A549 (cell line): ENCODE measurements at regions not wholly inside any gene's neighbourhood (a gene's known extent, or its start where the extent isn't known, plus 50 kb on each side); places are given as distances from the start of the nearest gene placed in this dataset.
A peak's percentile ranks its signal among the peaks of the same experiment; 100 is the strongest.

Experiments used
- ATAC-seq, 2 experiments: fragments of 200-7000 bp in 1 of 2; fragments of >200 bp in 1 of 2; cut with Nextera tagmentation in 1 of 2; cut with Tn5 transposase in 1 of 2; 3 replicates each; pipeline versions ENCODE4 v1.8.0 to v1.9.1; 2018 to 2020; ENCODE audit warnings: mild to moderate bottlenecking in 1 of 2, moderate library complexity in 1 of 2
- CTCF ChIA-PET: fragments of 300-600 bp; sonication (Branson Sonifier 250); formaldehyde crosslinking; extraction: SDS; loops from one replicate; lab custom pipeline; 2021; ENCODE audit warnings: antibody characterized with exemption, inconsistent platforms; lab: Yijun Ruan, JAX
- POLR2A ChIA-PET: fragments of 350-600 bp; formaldehyde crosslinking; extraction: SDS; loops from one replicate; lab custom pipeline; 2021; ENCODE audit warnings: antibody characterized with exemption, inconsistent platforms; lab: Yijun Ruan, JAX
- DNase-seq, 2 experiments: peaks; one replicate each; pipeline versions ENCODE4 v3.0.0 to v3.0.0-alpha.2; 2011 to 2016; ENCODE audit warnings: low read depth in 1 of 2, low spot score in 1 of 2
- FAIRE-seq: peaks from 2 replicates; lab custom pipeline; 2011; peaks lifted over from hg19 to GRCh38; lab: Jason Lieb, UNC
- H3K27ac ChIP-seq, 2 experiments: fragments of >200 bp; sonication (Bioruptor Twin); formaldehyde crosslinking; 3 replicates each; pipeline ENCODE4 v1.5.1; 2016 to 2017
- H3K4me1 ChIP-seq: fragments of >200 bp; sonication (Bioruptor Twin); formaldehyde crosslinking; 3 replicates; pipeline ENCODE4 v1.6.1; 2016
- H3K4me2 ChIP-seq: fragments of >200 bp; sonication (Bioruptor Twin); formaldehyde crosslinking; 3 replicates; pipeline ENCODE4 v1.6.1; 2016
- H3K4me3 ChIP-seq: fragments of >200 bp; sonication (Bioruptor Twin); formaldehyde crosslinking; 3 replicates; pipeline ENCODE4 v1.5.1; 2016
- H3K9me3 ChIP-seq: fragments of >200 bp; sonication (Bioruptor Twin); formaldehyde crosslinking; 3 replicates; pipeline ENCODE4 v1.6.1; 2016
- ATOH8 ChIP-seq: fragments of 250-450 bp; sonication (Bioruptor Pico); IDR thresholded peaks from 2 replicates; pipeline ENCODE4 v1.5.0; 2020; ENCODE audit warnings: low read depth, mild to moderate bottlenecking, moderate library complexity
- CEBPB ChIP-seq, 2 experiments: fragments of >200 bp in 1 of 2; sonication (Bioruptor Twin) in 1 of 2; formaldehyde crosslinking in 1 of 2; IDR thresholded peaks; 2 replicates each; pipeline ENCODE4 v1.6.1; 2012 to 2016
- CHD4 ChIP-seq: fragments of 200-600 bp; sonication (generic); IDR thresholded peaks from 2 replicates; pipeline ENCODE4 v1.6.1; 2016; ENCODE audit warnings: antibody characterized with exemption, mild to moderate bottlenecking, borderline replicate concordance
- FOSL2 ChIP-seq, 2 experiments: fragments of 450-650 bp in 1 of 2; fragments of >200 bp in 1 of 2; sonication (Bioruptor Twin) in 1 of 2; formaldehyde crosslinking; IDR thresholded peaks; 2 replicates each; pipeline versions ENCODE4 v1.5.0 to v1.6.1; 2016 to 2020; ENCODE audit warnings: mild to moderate bottlenecking in 1 of 2, moderate library complexity in 1 of 2
- HEYL ChIP-seq: fragments of 250-450 bp; sonication (Bioruptor Pico); IDR thresholded peaks from 2 replicates; pipeline ENCODE4 v1.8.0; 2021; ENCODE audit warnings: mild to moderate bottlenecking, moderate library complexity
- HOXB13 ChIP-seq: fragments of 250-450 bp; sonication (Bioruptor Pico); IDR thresholded peaks from 2 replicates; pipeline ENCODE4 v1.5.0; 2020; ENCODE audit warnings: low read depth, mild to moderate bottlenecking, moderate library complexity
- KDM5A ChIP-seq: fragments of 200-600 bp; sonication (generic); IDR thresholded peaks from 2 replicates; pipeline ENCODE4 v1.6.1; 2016; ENCODE audit warnings: antibody characterized with exemption, mild to moderate bottlenecking
- MAFK ChIP-seq: fragments of 450-650 bp; IDR thresholded peaks from 2 replicates; pipeline ENCODE4 v1.6.1; 2014; ENCODE audit not compliant: partially characterized antibody
- MAX ChIP-seq: IDR thresholded peaks from 2 replicates; pipeline ENCODE4 v1.6.1; 2012
- MAZ ChIP-seq: fragments of 150-350 bp; IDR thresholded peaks from 2 replicates; pipeline ENCODE4 v1.6.1; 2014; ENCODE audit warnings: antibody characterized with exemption, low read depth, low read length, borderline replicate concordance
- NFE2L2 ChIP-seq: fragments of 150-350 bp; conservative IDR thresholded peaks from 2 replicates; pipeline ENCODE4 v1.6.1; 2014; ENCODE audit warnings: low read length
- NPAS2 ChIP-seq: fragments of 250-450 bp; sonication (Bioruptor Pico); IDR thresholded peaks from 2 replicates; pipeline ENCODE4 v1.8.0; 2022; ENCODE audit warnings: mild to moderate bottlenecking, moderate library complexity, borderline replicate concordance
- NR3C1 ChIP-seq: fragments of >200 bp; sonication (Bioruptor Twin); formaldehyde crosslinking; IDR thresholded peaks from 3 replicates; pipeline ENCODE4 v1.6.1; 2017
- RAD21 ChIP-seq, 2 experiments: fragments of >200 bp in 1 of 2; sonication (Bioruptor Twin) in 1 of 2; formaldehyde crosslinking in 1 of 2; IDR thresholded peaks in 1 of 2; conservative IDR thresholded peaks in 1 of 2; 2 replicates in 1 of 2; 3 replicates in 1 of 2; pipeline ENCODE4 v1.6.1; 2012 to 2018; ENCODE audit warnings: inconsistent platforms in 1 of 2
- RCOR1 ChIP-seq: fragments of 150-350 bp; IDR thresholded peaks from 2 replicates; pipeline ENCODE4 v1.6.1; 2014; ENCODE audit warnings: antibody characterized with exemption, low read length, low read depth
- RFX5 ChIP-seq: fragments of 450-650 bp; IDR thresholded peaks from 2 replicates; pipeline ENCODE4 v1.7.1; 2014; ENCODE audit warnings: antibody characterized with exemption, mild to moderate bottlenecking, moderate library complexity
- RNF2 ChIP-seq: fragments of 200-600 bp; sonication (generic); IDR thresholded peaks from 2 replicates; pipeline ENCODE4 v1.6.1; 2016; ENCODE audit warnings: low read depth, mild to moderate bottlenecking, antibody characterized with exemption, moderate library complexity, borderline replicate concordance
- SREBF2 ChIP-seq: fragments of 450-650 bp; IDR thresholded peaks from 2 replicates; pipeline ENCODE4 v1.6.1; 2014; ENCODE audit warnings: mild to moderate bottlenecking, moderate library complexity
- TFCP2L1 ChIP-seq: fragments of 250-450 bp; sonication (Bioruptor Pico); IDR thresholded peaks from 2 replicates; pipeline ENCODE4 v1.5.0; 2021; ENCODE audit warnings: mild to moderate bottlenecking
- USF2 ChIP-seq: fragments of 450-650 bp; IDR thresholded peaks from 2 replicates; pipeline ENCODE4 v1.6.1; 2014; ENCODE audit warnings: antibody characterized with exemption
- ZFP36 ChIP-seq: fragments of 450-650 bp; IDR thresholded peaks from 2 replicates; pipeline ENCODE4 v1.6.1; 2014; ENCODE audit warnings: borderline replicate concordance; ENCODE audit not compliant: partially characterized antibody
- ZNF302 ChIP-seq: fragments of 250-450 bp; sonication (Bioruptor Pico); IDR thresholded peaks from 2 replicates; pipeline ENCODE4 v1.9.0; 2021; ENCODE audit warnings: inconsistent platforms, mild to moderate bottlenecking, moderate library complexity
- WGBS: methylation state at CpG from one replicate; pipeline ENCODE4 v1.1.6; 2017; ENCODE audit errors: missing lambda C conversion rate; 5-methylcytosine and 5-hydroxymethylcytosine counted together

GRCh38 chr11:114845766-114846415, 167.6 kb downstream of the NXPE2 start:
- POLR2A ChIA-PET = no interaction called here
- 2% methylated on average over 4 of the region's 4 CpGs for WGBS
- FAIRE-seq = no peak
- no peak for TF ChIP-seq USF2
- TF ChIP-seq TFCP2L1 (CRISPR knock-in tag) = no peak
- TF ChIP-seq MAFK = no peak
- Histone ChIP-seq H3K9me3 (no peaks in the 10 kb centered on the region), H3K4me2 (no peak overlapping the region), H3K4me3 (no peak overlapping the region), H3K27ac (no peak overlapping the region), H3K4me1 (no peaks in the 10 kb centered on the region)
- CTCF ChIA-PET = no interaction called here
- no peak for ATAC-seq
- DNase-seq = no peak

- DNase-seq = peak in 1 of 2 experiments; percentile 10
- H3K27ac ChIP-seq = no peak overlapping the region
- H3K4me1 ChIP-seq = no peaks in the 10 kb centered on the region
- ChIA-PET POLR2A (no interaction called here), CTCF (no interaction called here)
- no peak for ATAC-seq
- no peak for TF ChIP-seq ZFP36
- TF ChIP-seq HOXB13 (CRISPR knock-in tag) = no peak
- no peak for TF ChIP-seq CHD4
- TF ChIP-seq SREBF2 = no peak
- no peak for TF ChIP-seq MAFK
- TF ChIP-seq RNF2 = no peak
- no peak for TF ChIP-seq NR3C1
- no peak for TF ChIP-seq MAX
- no peak for TF ChIP-seq NPAS2 (CRISPR knock-in tag)
- no peak for TF ChIP-seq HEYL (CRISPR knock-in tag)
- no peak for TF ChIP-seq MAZ
- no peak for TF ChIP-seq RCOR1
- no peak for TF ChIP-seq KDM5A
- no peak overlapping the region for H3K4me3 ChIP-seq
- FAIRE-seq = no peak
- H3K4me2 ChIP-seq = no peak overlapping the region
- WGBS = 6% methylated on average over 2 of the region's 3 CpGs
- no peaks in the 10 kb centered on the region for H3K9me3 ChIP-seq
Observed at GRCh38 chr11:114846416-114846791, 168.1 kb downstream of the NXPE2 start.

- Histone ChIP-seq H3K9me3 (no peaks in the 10 kb centered on the region), H3K4me1 (no peaks in the 10 kb centered on the region), H3K4me3 (no peak overlapping the region), H3K27ac (no peak overlapping the region), H3K4me2 (no peak overlapping the region)
- CTCF ChIA-PET = no interaction called here
- ATAC-seq = no peak
- 27% methylated on average over 7 of the region's 7 CpGs for WGBS
- FAIRE-seq = no peak
- POLR2A ChIA-PET = no interaction called here
- TF ChIP-seq RNF2 (no peak), NFE2L2 (no peak), CEBPB (IDR thresholded peaks at IDR 0.05) (no peak), FOSL2 (IDR thresholded peaks at IDR 0.05) (no peak), FOSL2 (CRISPR knock-in tag; IDR thresholded peaks at IDR 0.05) (no peak), ATOH8 (CRISPR knock-in tag) (no peak), RAD21 (conservative IDR thresholded peaks at IDR 0.05 in 1 of 2, IDR thresholded peaks at IDR 0.05 in 1 of 2) (no peak), TFCP2L1 (CRISPR knock-in tag) (no peak), RFX5 (no peak), ZNF302 (no peak), HEYL (CRISPR knock-in tag) (no peak)
- TF ChIP-seq, all 56 proteins: peak for 0
- no peak for DNase-seq
Observed at GRCh38 chr11:114847306-114847975, 169.1 kb downstream of the NXPE2 start.
